Astrocyte (in vitro differentiated cells and primary cell): ENCODE measurements at regions not wholly inside any gene's neighbourhood (a gene's known extent, or its start where the extent isn't known, plus 50 kb on each side); places are given as distances from the start of the nearest gene placed in this dataset.

ENCODE experiments used
- DNase-seq: peaks from one replicate; pipeline ENCODE4 v3.0.0-alpha.2; 2010; ENCODE audit warnings: low read depth
- FAIRE-seq: peaks from 2 replicates; lab custom pipeline; 2011; peaks lifted over from hg19 to GRCh38; lab: Jason Lieb, UNC
- H2AFZ ChIP-seq: 2 replicates; pipeline ENCODE4 v1.6.0; 2012; ENCODE audit warnings: low read depth, low read length, inconsistent platforms
- H3K27ac ChIP-seq: 2 replicates; pipeline ENCODE4 v1.5.1; 2011; ENCODE audit warnings: low read depth, low read length, inconsistent platforms
- H3K27me3 ChIP-seq: 2 replicates; pipeline ENCODE4 v1.6.0; 2011; ENCODE audit warnings: low read length, inconsistent platforms; ENCODE audit not compliant: insufficient read depth
- H3K36me3 ChIP-seq: 2 replicates; pipeline ENCODE4 v1.5.1; 2011; ENCODE audit warnings: low read length, inconsistent platforms; ENCODE audit not compliant: insufficient read depth
- H3K4me1 ChIP-seq: 2 replicates; pipeline ENCODE4 v1.5.1; 2011; ENCODE audit warnings: low read length, inconsistent platforms; ENCODE audit not compliant: insufficient read depth
- H3K4me2 ChIP-seq: 2 replicates; pipeline ENCODE4 v1.6.0; 2012; ENCODE audit warnings: low read length, inconsistent platforms
- H3K4me3 ChIP-seq: 2 replicates; pipeline ENCODE4 v1.5.1; 2011; ENCODE audit warnings: low read depth, mild to moderate bottlenecking, low read length, inconsistent platforms; ENCODE audit not compliant: insufficient read depth
- H3K79me2 ChIP-seq: 2 replicates; pipeline ENCODE4 v1.6.0; 2012; ENCODE audit warnings: mild to moderate bottlenecking, low read length, inconsistent platforms; ENCODE audit not compliant: insufficient read depth
- H3K9ac ChIP-seq: 2 replicates; pipeline ENCODE4 v1.6.0; 2012; ENCODE audit warnings: mild to moderate bottlenecking, low read length, inconsistent platforms
- H3K9me3 ChIP-seq: 2 replicates; pipeline ENCODE4 v1.5.1; 2012; ENCODE audit warnings: low read depth, mild to moderate bottlenecking, low read length, inconsistent platforms; ENCODE audit not compliant: insufficient read depth
- H4K20me1 ChIP-seq: 2 replicates; pipeline ENCODE4 v1.6.0; 2012; ENCODE audit warnings: low read length, inconsistent platforms; ENCODE audit not compliant: insufficient read depth
- H3K27ac Mint-ChIP-seq: one replicate; pipeline ENCODE4 v1.8.0; 2021; ENCODE audit warnings: mild to moderate bottlenecking, mixed read lengths; ENCODE audit not compliant: unreplicated experiment
- H3K27me3 Mint-ChIP-seq: one replicate; pipeline ENCODE4 v1.8.0; 2021; ENCODE audit warnings: low read depth, mixed read lengths; ENCODE audit not compliant: unreplicated experiment
- H3K36me3 Mint-ChIP-seq: one replicate; pipeline ENCODE4 v1.8.0; 2021; ENCODE audit warnings: low read depth, mixed read lengths; ENCODE audit not compliant: unreplicated experiment
- H3K4me1 Mint-ChIP-seq: one replicate; pipeline ENCODE4 v1.8.0; 2021; ENCODE audit warnings: low read depth, mixed read lengths; ENCODE audit not compliant: unreplicated experiment
- H3K4me3 Mint-ChIP-seq: one replicate; pipeline ENCODE4 v1.8.0; 2021; ENCODE audit warnings: mild to moderate bottlenecking, moderate library complexity, mixed read lengths; ENCODE audit not compliant: unreplicated experiment
- H3K9me3 Mint-ChIP-seq: one replicate; pipeline ENCODE4 v1.8.0; 2021; ENCODE audit warnings: mild to moderate bottlenecking, mixed read lengths; ENCODE audit not compliant: unreplicated experiment
- CTCF ChIP-seq: IDR thresholded peaks from 2 replicates; pipeline ENCODE4 v1.5.1; 2011; ENCODE audit warnings: low read depth, mild to moderate bottlenecking, inconsistent platforms, low read length, moderate library complexity; ENCODE audit not compliant: insufficient read depth
- EZH2 ChIP-seq: IDR thresholded peaks from 2 replicates; pipeline ENCODE4 v1.6.1; 2012; ENCODE audit warnings: mild to moderate bottlenecking, low read length, inconsistent platforms; ENCODE audit not compliant: insufficient read depth

DNA sequence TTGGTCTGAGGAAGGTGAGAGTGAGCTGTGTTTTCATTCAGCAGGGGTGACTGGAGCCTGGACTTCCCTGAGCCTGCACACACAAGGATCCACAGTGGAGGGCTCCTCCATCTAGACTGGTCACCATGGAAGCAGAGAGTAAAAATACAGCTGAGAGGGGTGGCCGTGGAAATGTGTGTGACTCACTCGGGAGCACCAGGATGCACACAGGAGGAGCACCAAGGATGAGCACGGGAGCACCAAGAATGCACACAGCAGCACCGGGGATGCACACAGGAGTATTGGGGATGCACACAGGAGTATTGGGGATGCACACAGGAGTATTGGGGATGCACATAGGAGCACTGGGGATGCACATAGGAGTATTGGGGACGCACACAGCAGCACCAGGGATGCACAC is 365.2 kb upstream of the MYT1L start:
- no peak for FAIRE-seq
- H3K4me3 Mint-ChIP-seq, result no peak overlapping the region
- no peak overlapping the region for H3K27ac Mint-ChIP-seq

GRCh38 chr2:2694746-2695145 is 363.7 kb upstream of the MYT1L start:
- Histone ChIP-seq H3K79me2 (no peaks in the 10 kb centered on the region), H3K4me1 (no peaks in the 10 kb centered on the region), H3K9me3 (no peaks in the 10 kb centered on the region), H3K4me2 (no peak overlapping the region), H4K20me1 (no peaks in the 10 kb centered on the region), H3K27me3 (no peaks in the 10 kb centered on the region), H3K36me3 (no peaks in the 10 kb centered on the region), H3K4me3 (no peak overlapping the region), H2AFZ (no peak overlapping the region), H3K9ac (no peak overlapping the region), H3K27ac (no peak overlapping the region)
- Mint-ChIP-seq H3K27me3 (peaks cover 31% of the 10 kb centered on the region), H3K27ac (no peak overlapping the region), H3K36me3 (peaks cover 2% of the 10 kb centered on the region), H3K4me1 (peaks cover 4% of the 10 kb centered on the region), H3K9me3 (peaks cover 12% of the 10 kb centered on the region), H3K4me3 (no peak overlapping the region)
- no peak for FAIRE-seq
- TF ChIP-seq EZH2, result no peak
- TF ChIP-seq CTCF, result no peak
- DNase-seq, result no peak

More for the DNA sequence above, 365.2 kb upstream of the MYT1L start:
- Histone ChIP-seq H4K20me1 (no peaks in the 10 kb centered on the region), H3K36me3 (no peaks in the 10 kb centered on the region), H3K9me3 (no peaks in the 10 kb centered on the region), H3K9ac (no peak overlapping the region), H3K27ac (no peak overlapping the region), H3K4me3 (no peak overlapping the region), H3K4me1 (no peaks in the 10 kb centered on the region), H2AFZ (no peak overlapping the region), H3K4me2 (no peak overlapping the region), H3K79me2 (no peaks in the 10 kb centered on the region), H3K27me3 (no peaks in the 10 kb centered on the region)
- Mint-ChIP-seq H3K27me3 (peaks cover 34% of the 10 kb centered on the region), H3K4me1 (peaks cover 4% of the 10 kb centered on the region), H3K36me3 (peaks cover 2% of the 10 kb centered on the region), H3K9me3 (peaks cover 12% of the 10 kb centered on the region)
- DNase-seq, result no peak
- no peak for TF ChIP-seq CTCF
- no peak for TF ChIP-seq EZH2

- no peaks in the 10 kb centered on the region for H3K4me1 ChIP-seq
- H3K36me3 ChIP-seq, result no peaks in the 10 kb centered on the region
- H3K9ac ChIP-seq, result no peak overlapping the region
- H3K9me3 ChIP-seq, result peaks cover 3% of the 10 kb centered on the region
- Mint-ChIP-seq H3K9me3 (peaks cover 12% of the 10 kb centered on the region), H3K27ac (no peak overlapping the region), H3K27me3 (peaks cover 31% of the 10 kb centered on the region), H3K4me1 (peaks cover 2% of the 10 kb centered on the region), H3K36me3 (peaks cover 2% of the 10 kb centered on the region), H3K4me3 (no peak overlapping the region)
- no peaks in the 10 kb centered on the region for H4K20me1 ChIP-seq
- H2AFZ ChIP-seq, result no peak overlapping the region
- H3K4me3 ChIP-seq, result no peak overlapping the region
- no peak overlapping the region for H3K27ac ChIP-seq
- DNase-seq (no peak), FAIRE-seq (no peak)
- no peaks in the 10 kb centered on the region for H3K27me3 ChIP-seq
- no peak for TF ChIP-seq EZH2
- TF ChIP-seq CTCF, result no peak
- no peaks in the 10 kb centered on the region for H3K79me2 ChIP-seq
- H3K4me2 ChIP-seq, result no peak overlapping the region
Measured at GRCh38 chr2:2692599-2693389, 361.7 kb upstream of the MYT1L start.
